ENCODE measurements at regions not wholly inside any gene's neighbourhood (a gene's known extent, or its start where the extent isn't known, plus 50 kb on each side); places are given as distances from the start of the nearest gene placed in this dataset.

- TF ChIP-seq, protein P1, sequence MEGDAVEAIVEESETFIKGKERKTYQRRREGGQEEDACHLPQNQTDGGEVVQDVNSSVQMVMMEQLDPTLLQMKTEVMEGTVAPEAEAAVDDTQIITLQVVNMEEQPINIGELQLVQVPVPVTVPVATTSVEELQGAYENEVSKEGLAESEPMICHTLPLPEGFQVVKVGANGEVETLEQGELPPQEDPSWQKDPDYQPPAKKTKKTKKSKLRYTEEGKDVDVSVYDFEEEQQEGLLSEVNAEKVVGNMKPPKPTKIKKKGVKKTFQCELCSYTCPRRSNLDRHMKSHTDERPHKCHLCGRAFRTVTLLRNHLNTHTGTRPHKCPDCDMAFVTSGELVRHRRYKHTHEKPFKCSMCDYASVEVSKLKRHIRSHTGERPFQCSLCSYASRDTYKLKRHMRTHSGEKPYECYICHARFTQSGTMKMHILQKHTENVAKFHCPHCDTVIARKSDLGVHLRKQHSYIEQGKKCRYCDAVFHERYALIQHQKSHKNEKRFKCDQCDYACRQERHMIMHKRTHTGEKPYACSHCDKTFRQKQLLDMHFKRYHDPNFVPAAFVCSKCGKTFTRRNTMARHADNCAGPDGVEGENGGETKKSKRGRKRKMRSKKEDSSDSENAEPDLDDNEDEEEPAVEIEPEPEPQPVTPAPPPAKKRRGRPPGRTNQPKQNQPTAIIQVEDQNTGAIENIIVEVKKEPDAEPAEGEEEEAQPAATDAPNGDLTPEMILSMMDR (IDR thresholded peaks at IDR 0.05 in 8 of 11, conservative IDR thresholded peaks at IDR 0.05 in 3 of 11) = no peak
- no peak for TF ChIP-seq POLR2A (IDR thresholded peaks at IDR 0.05)
These were observed 126.3 kb downstream of the ATPSCKMT start for GRCh38 chr5:10123254-10123989.
